Panc1 (cell line): ENCODE measurements at regions not wholly inside any gene's neighbourhood (a gene's known extent, or its start where the extent isn't known, plus 50 kb on each side); places are given as distances from the start of the nearest gene placed in this dataset.

ENCODE experiments used
- ATAC-seq: fragments of 200-7000 bp; cut with Tn5 transposase; 2 replicates; pipeline ENCODE4 v1.9.1; 2020; ENCODE audit warnings: mild to moderate bottlenecking, moderate library complexity
- BruUV-seq: library from RNA; stranded (reverse); fragments of 400-500 nt; replicated peaks from 2 replicates; lab custom pipeline; 2021; lab: Mats Ljungman, UMichigan
- CTCF ChIA-PET: fragments of 300-600 bp; sonication (Branson Sonifier 250); formaldehyde crosslinking; loops from one replicate; lab custom pipeline; 2022; ENCODE audit warnings: antibody characterized with exemption; lab: Charles Lee
- POLR2A ChIA-PET: fragments of 300-600 bp; sonication (Branson Sonifier 250); formaldehyde crosslinking; loops from one replicate; lab custom pipeline; 2022; ENCODE audit warnings: antibody characterized with exemption; lab: Charles Lee
- DNase-seq: peaks from one replicate; pipeline ENCODE4 v3.0.0-alpha.2; 2010; ENCODE audit warnings: low read depth, low spot score
- H3K27ac ChIP-seq: 2 replicates; pipeline ENCODE4 v1.5.1; 2011; ENCODE audit warnings: mild to moderate bottlenecking, low read length, inconsistent platforms
- H3K27me3 ChIP-seq: fragments of 200-500 bp; sonication (Bioruptor generic); 2 replicates; pipeline ENCODE4 v1.6.0; 2014; ENCODE audit warnings: low read length, inconsistent platforms; ENCODE audit not compliant: control insufficient read depth, insufficient read depth
- H3K36me3 ChIP-seq: fragments of 200-500 bp; sonication (Bioruptor generic); 2 replicates; pipeline ENCODE4 v1.5.1; 2014; ENCODE audit warnings: inconsistent platforms, mild to moderate bottlenecking, low read length, moderate library complexity; ENCODE audit not compliant: control insufficient read depth, insufficient read depth
- H3K4me1 ChIP-seq: 2 replicates; pipeline ENCODE4 v1.5.1; 2011; ENCODE audit warnings: inconsistent platforms, mild to moderate bottlenecking, low read length, moderate library complexity; ENCODE audit not compliant: control insufficient read depth, insufficient read depth
- H3K4me3 ChIP-seq, 2 experiments: 2 replicates each; pipeline ENCODE4 v1.5.1; 2011 to 2012; ENCODE audit warnings: low read depth in 2 of 2, low read length in 2 of 2, mild to moderate bottlenecking in 2 of 2, inconsistent platforms in 1 of 2, moderate library complexity in 1 of 2
- H3K9me3 ChIP-seq: fragments of 200-500 bp; sonication (Bioruptor generic); 2 replicates; pipeline ENCODE4 v1.5.1; 2014; ENCODE audit warnings: low read depth, mild to moderate bottlenecking, inconsistent platforms, low read length, moderate library complexity; ENCODE audit not compliant: control insufficient read depth, insufficient read depth
- POLR2AphosphoS5 ChIP-seq: IDR thresholded peaks from 2 replicates; pipeline ENCODE4 v1.6.1; 2012; ENCODE audit warnings: mild to moderate bottlenecking, low read depth, low read length, moderate library complexity
- REST ChIP-seq, 2 experiments: IDR thresholded peaks; 2 replicates each; pipeline ENCODE4 v1.6.1; 2011 to 2012; ENCODE audit warnings: low read depth in 2 of 2, control low read depth in 1 of 2, low read length in 1 of 2, mild to moderate bottlenecking in 1 of 2, moderate library complexity in 1 of 2; ENCODE audit not compliant: insufficient read depth in 1 of 2
- SIN3A ChIP-seq: IDR thresholded peaks from 2 replicates; pipeline ENCODE4 v1.6.1; 2012; ENCODE audit warnings: low read depth, mild to moderate bottlenecking, low read length, moderate library complexity, borderline replicate concordance; ENCODE audit not compliant: insufficient read depth
- TCF7L2 ChIP-seq: IDR thresholded peaks from 2 replicates; pipeline ENCODE4 v1.6.1; 2011; ENCODE audit warnings: mild to moderate bottlenecking, low read depth, low read length, inconsistent platforms
- in situ Hi-C: cut with HindIII; loops from 2 replicates; pipeline ENCODE4 v1.10.0; 2016; ENCODE audit warnings: low sequenced_read_pairs, low pct_unique_long_range_greater_than_20kb
- intact Hi-C: fragments of 100-400 bp; cut with micrococcal nuclease; formaldehyde crosslinking; loops from one replicate; pipeline ENCODE4 v1.10.0; 2022; ENCODE audit not compliant: unreplicated experiment
- TF ChIP-seq, protein P1 (sequence below): fragments of 450-650 bp; IDR thresholded peaks from 2 replicates; pipeline ENCODE4 v1.5.1; 2017; ENCODE audit warnings: mild to moderate bottlenecking

- TF ChIP-seq SIN3A (no peak), TCF7L2 (no peak), POLR2AphosphoS5 (no peak), REST (IDR thresholded peaks at IDR 0.05; ENCODE audit: insufficient read depth in 1 of 2, low read depth in 2 of 2, low read length in 1 of 2) (no peak)
- TF ChIP-seq, protein P1, sequence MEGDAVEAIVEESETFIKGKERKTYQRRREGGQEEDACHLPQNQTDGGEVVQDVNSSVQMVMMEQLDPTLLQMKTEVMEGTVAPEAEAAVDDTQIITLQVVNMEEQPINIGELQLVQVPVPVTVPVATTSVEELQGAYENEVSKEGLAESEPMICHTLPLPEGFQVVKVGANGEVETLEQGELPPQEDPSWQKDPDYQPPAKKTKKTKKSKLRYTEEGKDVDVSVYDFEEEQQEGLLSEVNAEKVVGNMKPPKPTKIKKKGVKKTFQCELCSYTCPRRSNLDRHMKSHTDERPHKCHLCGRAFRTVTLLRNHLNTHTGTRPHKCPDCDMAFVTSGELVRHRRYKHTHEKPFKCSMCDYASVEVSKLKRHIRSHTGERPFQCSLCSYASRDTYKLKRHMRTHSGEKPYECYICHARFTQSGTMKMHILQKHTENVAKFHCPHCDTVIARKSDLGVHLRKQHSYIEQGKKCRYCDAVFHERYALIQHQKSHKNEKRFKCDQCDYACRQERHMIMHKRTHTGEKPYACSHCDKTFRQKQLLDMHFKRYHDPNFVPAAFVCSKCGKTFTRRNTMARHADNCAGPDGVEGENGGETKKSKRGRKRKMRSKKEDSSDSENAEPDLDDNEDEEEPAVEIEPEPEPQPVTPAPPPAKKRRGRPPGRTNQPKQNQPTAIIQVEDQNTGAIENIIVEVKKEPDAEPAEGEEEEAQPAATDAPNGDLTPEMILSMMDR = no peak
- no peak for ATAC-seq
- DNase-seq = no peak
- H3K27me3 ChIP-seq = no peaks in the 10 kb centered on the region
- H3K4me3 ChIP-seq = no peak overlapping the region
- no peaks in the 10 kb centered on the region for H3K4me1 ChIP-seq
- H3K9me3 ChIP-seq = no peaks in the 10 kb centered on the region
- intact Hi-C loops (no loop called here), in situ Hi-C loops (no loop called here)
- H3K27ac ChIP-seq = no peak overlapping the region
- no TSS peak for BruUV-seq
- no peaks in the 10 kb centered on the region for H3K36me3 ChIP-seq
- ChIA-PET CTCF (no interaction called here), POLR2A (no interaction called here)
Observed at GRCh38 chr4:14321723-14322122, 680.6 kb upstream of the CPEB2 start.

- ChIA-PET CTCF (no interaction called here), POLR2A (no interaction called here)
- no peaks in the 10 kb centered on the region for H3K27me3 ChIP-seq
- in situ Hi-C loops (no loop called here), intact Hi-C loops (no loop called here)
- no peaks in the 10 kb centered on the region for H3K36me3 ChIP-seq
- no peaks in the 10 kb centered on the region for H3K9me3 ChIP-seq
- no peak overlapping the region for H3K27ac ChIP-seq
- BruUV-seq = no TSS peak
- H3K4me3 ChIP-seq = no peak overlapping the region
- no peaks in the 10 kb centered on the region for H3K4me1 ChIP-seq
- no peak for DNase-seq
- TF ChIP-seq TCF7L2 (no peak), SIN3A (no peak), POLR2AphosphoS5 (no peak), REST (IDR thresholded peaks at IDR 0.05; ENCODE audit: insufficient read depth in 1 of 2, low read depth in 2 of 2, low read length in 1 of 2) (no peak)
- TF ChIP-seq, protein P1 = no peak
- ATAC-seq = no peak
Observed at GRCh38 chr4:14323191-14323590, 679.1 kb upstream of the CPEB2 start.
